HCT116 (cell line): ENCODE measurements at regions not wholly inside any gene's neighbourhood (a gene's known extent, or its start where the extent isn't known, plus 50 kb on each side); places are given as distances from the start of the nearest gene placed in this dataset.

Experiments used
- ATAC-seq: fragments of 200-7000 bp; cut with Tn5 transposase; 2 replicates; pipeline ENCODE4 v1.9.1; 2020; ENCODE audit warnings: mild to moderate bottlenecking, moderate library complexity
- BruUV-seq: library from RNA; stranded (reverse); fragments of 400-500 nt; replicated peaks from 2 replicates; lab custom pipeline; 2021; lab: Mats Ljungman, UMichigan
- CTCF ChIA-PET: fragments of 300-600 bp; sonication (Branson Sonifier 250); formaldehyde crosslinking; loops from one replicate; lab custom pipeline; 2021; ENCODE audit warnings: antibody characterized with exemption; lab: Charles Lee
- POLR2A ChIA-PET: fragments of 300-600, 350-600 bp; sonication (Branson Sonifier 250); formaldehyde crosslinking; loops from one replicate; lab custom pipeline; 2021; ENCODE audit warnings: antibody characterized with exemption; lab: Charles Lee
- RAD21 ChIA-PET, 2 experiments: fragments of 300-600 bp; sonication (Branson Sonifier 250); formaldehyde crosslinking; loops; one replicate each; lab custom pipeline; 2023; ENCODE audit warnings: low total read pairs in 2 of 2; ENCODE audit not compliant: uncharacterized antibody in 2 of 2, unreplicated experiment in 2 of 2, low non-redundant PET in 1 of 2; lab: Charles Lee
- DNase-seq: peaks from one replicate; pipeline ENCODE4 v3.0.0-alpha.2; 2010; ENCODE audit warnings: low read depth, low spot score
- H2AFZ ChIP-seq: fragments of 200-600 bp; shearing (Covaris generic), sonication (generic); 2 replicates; pipeline ENCODE4 v1.6.1; 2017; ENCODE audit warnings: low read depth, mixed run types, mixed read lengths, antibody characterized with exemption, low read length; ENCODE audit not compliant: poor library complexity, severe bottlenecking
- H3K27ac ChIP-seq: 2 replicates; pipeline ENCODE4 v1.5.1; 2012; ENCODE audit warnings: low read depth, low read length
- H3K27me3 ChIP-seq: fragments of 200-600 bp; sonication (generic); 2 replicates; pipeline ENCODE4 v1.6.1; 2016; ENCODE audit warnings: mixed run types, low read length, mixed read lengths; ENCODE audit not compliant: insufficient read depth
- H3K36me3 ChIP-seq, 2 experiments: fragments of 200-500 bp in 1 of 2; fragments of 200-600 bp in 1 of 2; sonication (Bioruptor generic) in 1 of 2; sonication (generic) in 1 of 2; 2 replicates each; pipeline versions ENCODE4 v1.5.1 to v1.6.1; 2014 to 2016; ENCODE audit warnings: low read length in 2 of 2, inconsistent platforms in 1 of 2, mixed read lengths in 1 of 2, mixed run types in 1 of 2; ENCODE audit not compliant: insufficient read depth in 2 of 2, control insufficient read depth in 1 of 2
- H3K4me1 ChIP-seq, 2 experiments: fragments of 200-600 bp in 1 of 2; sonication (generic) in 1 of 2; 2 replicates each; pipeline versions ENCODE4 v1.5.1 to v1.6.1; 2012 to 2017; ENCODE audit warnings: low read length in 2 of 2, inconsistent platforms in 1 of 2, mild to moderate bottlenecking in 1 of 2, mixed read lengths in 1 of 2, mixed run types in 1 of 2, moderate library complexity in 1 of 2; ENCODE audit not compliant: insufficient read depth in 2 of 2, control insufficient read depth in 1 of 2
- H3K4me2 ChIP-seq: fragments of 200-600 bp; sonication (generic); 2 replicates; pipeline ENCODE4 v1.6.1; 2017; ENCODE audit warnings: mixed run types, low read length, mixed read lengths
- H3K4me3 ChIP-seq, 2 experiments: fragments of 200-600 bp in 1 of 2; sonication (generic) in 1 of 2; replicated peaks in 1 of 2; 2 replicates each; pipeline ENCODE4 v1.5.1; 2011 to 2016; ENCODE audit warnings: low read length in 2 of 2, control low read depth in 1 of 2, low read depth in 1 of 2, mild to moderate bottlenecking in 1 of 2, mixed read lengths in 1 of 2, mixed run types in 1 of 2
- H3K79me2 ChIP-seq: fragments of 200-600 bp; sonication (generic); 2 replicates; pipeline ENCODE4 v1.6.1; 2017; ENCODE audit warnings: mild to moderate bottlenecking, mixed run types, low read length, moderate library complexity, mixed read lengths; ENCODE audit not compliant: insufficient read depth
- H3K9ac ChIP-seq: fragments of 200-600 bp; sonication (generic); 2 replicates; pipeline ENCODE4 v1.6.1; 2016; ENCODE audit warnings: low read length, mixed read lengths
- H3K9me2 ChIP-seq: fragments of 200-600 bp; sonication (generic), shearing (Covaris generic); 2 replicates; pipeline ENCODE4 v1.6.1; 2017; ENCODE audit warnings: mixed run types, mild to moderate bottlenecking, moderate library complexity; ENCODE audit not compliant: insufficient read depth
- H3K9me3 ChIP-seq, 2 experiments: fragments of 200-500 bp in 1 of 2; fragments of 200-600 bp in 1 of 2; sonication (Bioruptor generic) in 1 of 2; sonication (generic) in 1 of 2; 2 replicates each; pipeline ENCODE4 v1.6.1; 2014 to 2017; ENCODE audit warnings: low read length in 2 of 2, mixed read lengths in 2 of 2, inconsistent platforms in 1 of 2, low read depth in 1 of 2, mild to moderate bottlenecking in 1 of 2, mixed run types in 1 of 2, moderate library complexity in 1 of 2; ENCODE audit not compliant: control insufficient read depth in 1 of 2, insufficient read depth in 1 of 2
- H4K20me1 ChIP-seq: fragments of 200-600 bp; sonication (generic), shearing (Covaris generic); 2 replicates; pipeline ENCODE4 v1.6.1; 2017; ENCODE audit warnings: mixed run types, mild to moderate bottlenecking, moderate library complexity; ENCODE audit not compliant: insufficient read depth
- ATF3 ChIP-seq: IDR thresholded peaks from 2 replicates; pipeline ENCODE4 v1.6.1; 2012
- CEBPB ChIP-seq: IDR thresholded peaks from 2 replicates; pipeline ENCODE4 v1.6.1; 2012; ENCODE audit warnings: low read depth
- CTCF ChIP-seq, 3 experiments: fragments of 200-600 bp in 1 of 3; sonication (generic) in 1 of 3; IDR thresholded peaks in 2 of 3; conservative IDR thresholded peaks in 1 of 3; 2 replicates each; pipeline ENCODE4 v1.5.1; 2012 to 2017; ENCODE audit warnings: low read depth in 2 of 3, low read length in 2 of 3, antibody characterized with exemption in 1 of 3, borderline replicate concordance in 1 of 3, control low read depth in 1 of 3, mild to moderate bottlenecking in 1 of 3, mixed read lengths in 1 of 3, mixed run types in 1 of 3, moderate library complexity in 1 of 3; ENCODE audit not compliant: insufficient read depth in 1 of 3
- EGR1 ChIP-seq: IDR thresholded peaks from 2 replicates; pipeline ENCODE4 v1.6.1; 2012; ENCODE audit warnings: low read depth
- EZH2 ChIP-seq: fragments of 200-600 bp; sonication (generic); IDR thresholded peaks from 2 replicates; pipeline ENCODE4 v1.6.1; 2017; ENCODE audit warnings: antibody characterized with exemption, mixed run types
- EZH2phosphoT487 ChIP-seq: fragments of 200-600 bp; IDR thresholded peaks from 2 replicates; pipeline ENCODE4 v1.6.1; 2018; ENCODE audit warnings: antibody characterized with exemption, borderline replicate concordance
- FOSL1 ChIP-seq: IDR thresholded peaks from 2 replicates; pipeline ENCODE4 v1.6.1; 2012; ENCODE audit warnings: low read depth
- MAX ChIP-seq: IDR thresholded peaks from 2 replicates; pipeline ENCODE4 v1.6.1; 2012
- RAD21 ChIP-seq: IDR thresholded peaks from 2 replicates; pipeline ENCODE4 v1.6.1; 2012; ENCODE audit warnings: low read depth, mild to moderate bottlenecking
- SP1 ChIP-seq: IDR thresholded peaks from 2 replicates; pipeline ENCODE4 v1.6.1; 2012; ENCODE audit warnings: low read depth
- SRF ChIP-seq: IDR thresholded peaks from 2 replicates; pipeline ENCODE4 v1.6.1; 2012; ENCODE audit warnings: low read depth
- TCF7L2 ChIP-seq: IDR thresholded peaks from 2 replicates; pipeline ENCODE4 v1.7.0; 2011; ENCODE audit warnings: borderline replicate concordance, inconsistent platforms; ENCODE audit not compliant: insufficient read depth, insufficient read length; ENCODE audit errors: extremely low read depth
- YY1 ChIP-seq: IDR thresholded peaks from 2 replicates; pipeline ENCODE4 v1.6.1; 2011; ENCODE audit warnings: low read length, low read depth, moderate library complexity, mild to moderate bottlenecking; ENCODE audit not compliant: insufficient replicate concordance; ENCODE audit errors: extremely low read depth
- ZFX ChIP-seq: fragments of 450-650 bp; IDR thresholded peaks from 2 replicates; pipeline ENCODE4 v1.6.1; 2017
- ZNF274 ChIP-seq: fragments of 200-500 bp; sonication (Bioruptor generic); IDR thresholded peaks from 2 replicates; pipeline ENCODE4 v1.6.1; 2014; ENCODE audit warnings: mild to moderate bottlenecking, low read depth, low read length, inconsistent platforms
- intact Hi-C: fragments of 100-400 bp; cut with micrococcal nuclease; formaldehyde crosslinking; loops from 2 replicates; pipeline ENCODE4 v1.10.0; 2022
- TF ChIP-seq, protein P1 (sequence below): IDR thresholded peaks from 2 replicates; pipeline ENCODE4 v1.6.1; 2012; ENCODE audit warnings: low read depth

GRCh38 chr5:111645303-111645838, 111.6 kb downstream of the NREP start:
- Histone ChIP-seq H3K27ac (no peak overlapping the region), H3K4me2 (no peak overlapping the region), H4K20me1 (no peaks in the 10 kb centered on the region), H3K9me3 (no peaks in the 10 kb centered on the region), H3K27me3 (peaks cover 9% of the 10 kb centered on the region; the same call in 1 of the 2 replicates), H3K36me3 (no peaks in the 10 kb centered on the region), H3K79me2 (no peaks in the 10 kb centered on the region), H3K9me2 (no peaks in the 10 kb centered on the region), H3K9ac (no peak overlapping the region), H3K4me1 (no peaks in the 10 kb centered on the region), H2AFZ (no peak overlapping the region), H3K4me3 (no peak overlapping the region)
- intact Hi-C loops, result no loop called here
- DNase-seq (no peak), ATAC-seq (no peak)
- TF ChIP-seq ATF3, result no peak
- TF ChIP-seq ZNF274, result no peak
- no peak for TF ChIP-seq CTCF (IDR thresholded peaks at IDR 0.05 in 2 of 3, conservative IDR thresholded peaks at IDR 0.05 in 1 of 3; ENCODE audit: borderline replicate concordance in 1 of 3, insufficient read depth in 1 of 3, low read depth in 2 of 3, low read length in 2 of 3)
- no peak for TF ChIP-seq EZH2
- ChIA-PET POLR2A (no interaction called here), CTCF (no interaction called here), RAD21 (no interaction called here)
- no TSS peak for BruUV-seq

- no peak overlapping the region for H3K9ac ChIP-seq
- no peak overlapping the region for H3K4me2 ChIP-seq
- POLR2A ChIA-PET, result no interaction called here
- no peaks in the 10 kb centered on the region for H3K9me2 ChIP-seq
- DNase-seq, result no peak
- no peaks in the 10 kb centered on the region for H3K36me3 ChIP-seq
- CTCF ChIA-PET, result no interaction called here
- H3K79me2 ChIP-seq, result no peaks in the 10 kb centered on the region
- no peaks in the 10 kb centered on the region for H3K4me1 ChIP-seq
- no peaks in the 10 kb centered on the region for H4K20me1 ChIP-seq
- H3K27ac ChIP-seq, result no peak overlapping the region
- no peak overlapping the region for H2AFZ ChIP-seq
- ATAC-seq, result no peak
- peaks cover 9% of the 10 kb centered on the region; the same call in 1 of the 2 replicates for H3K27me3 ChIP-seq
- BruUV-seq, result no TSS peak
- intact Hi-C loops, result no loop called here
- no peak overlapping the region for H3K4me3 ChIP-seq
- RAD21 ChIA-PET, result no interaction called here
- peaks cover 0 to 3% of the 10 kb centered on the region in 2 experiments; a peak in 1 of 4 replicates for H3K9me3 ChIP-seq
- TF ChIP-seq ZNF274 (no peak), FOSL1 (no peak), TCF7L2 (no peak), RAD21 (no peak), YY1 (no peak), CEBPB (no peak), SP1 (no peak), ZFX (no peak), SRF (no peak), MAX (no peak), EZH2phosphoT487 (no peak), EGR1 (no peak)
- TF ChIP-seq, protein P1, sequence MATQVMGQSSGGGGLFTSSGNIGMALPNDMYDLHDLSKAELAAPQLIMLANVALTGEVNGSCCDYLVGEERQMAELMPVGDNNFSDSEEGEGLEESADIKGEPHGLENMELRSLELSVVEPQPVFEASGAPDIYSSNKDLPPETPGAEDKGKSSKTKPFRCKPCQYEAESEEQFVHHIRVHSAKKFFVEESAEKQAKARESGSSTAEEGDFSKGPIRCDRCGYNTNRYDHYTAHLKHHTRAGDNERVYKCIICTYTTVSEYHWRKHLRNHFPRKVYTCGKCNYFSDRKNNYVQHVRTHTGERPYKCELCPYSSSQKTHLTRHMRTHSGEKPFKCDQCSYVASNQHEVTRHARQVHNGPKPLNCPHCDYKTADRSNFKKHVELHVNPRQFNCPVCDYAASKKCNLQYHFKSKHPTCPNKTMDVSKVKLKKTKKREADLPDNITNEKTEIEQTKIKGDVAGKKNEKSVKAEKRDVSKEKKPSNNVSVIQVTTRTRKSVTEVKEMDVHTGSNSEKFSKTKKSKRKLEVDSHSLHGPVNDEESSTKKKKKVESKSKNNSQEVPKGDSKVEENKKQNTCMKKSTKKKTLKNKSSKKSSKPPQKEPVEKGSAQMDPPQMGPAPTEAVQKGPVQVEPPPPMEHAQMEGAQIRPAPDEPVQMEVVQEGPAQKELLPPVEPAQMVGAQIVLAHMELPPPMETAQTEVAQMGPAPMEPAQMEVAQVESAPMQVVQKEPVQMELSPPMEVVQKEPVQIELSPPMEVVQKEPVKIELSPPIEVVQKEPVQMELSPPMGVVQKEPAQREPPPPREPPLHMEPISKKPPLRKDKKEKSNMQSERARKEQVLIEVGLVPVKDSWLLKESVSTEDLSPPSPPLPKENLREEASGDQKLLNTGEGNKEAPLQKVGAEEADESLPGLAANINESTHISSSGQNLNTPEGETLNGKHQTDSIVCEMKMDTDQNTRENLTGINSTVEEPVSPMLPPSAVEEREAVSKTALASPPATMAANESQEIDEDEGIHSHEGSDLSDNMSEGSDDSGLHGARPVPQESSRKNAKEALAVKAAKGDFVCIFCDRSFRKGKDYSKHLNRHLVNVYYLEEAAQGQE, result no peak
Measured at GRCh38 chr5:111643499-111643898, 113.5 kb downstream of the NREP start.
